ENCODE measurements at regions not wholly inside any gene's neighbourhood (a gene's known extent, or its start where the extent isn't known, plus 50 kb on each side); places are given as distances from the start of the nearest gene placed in this dataset.

DNA sequence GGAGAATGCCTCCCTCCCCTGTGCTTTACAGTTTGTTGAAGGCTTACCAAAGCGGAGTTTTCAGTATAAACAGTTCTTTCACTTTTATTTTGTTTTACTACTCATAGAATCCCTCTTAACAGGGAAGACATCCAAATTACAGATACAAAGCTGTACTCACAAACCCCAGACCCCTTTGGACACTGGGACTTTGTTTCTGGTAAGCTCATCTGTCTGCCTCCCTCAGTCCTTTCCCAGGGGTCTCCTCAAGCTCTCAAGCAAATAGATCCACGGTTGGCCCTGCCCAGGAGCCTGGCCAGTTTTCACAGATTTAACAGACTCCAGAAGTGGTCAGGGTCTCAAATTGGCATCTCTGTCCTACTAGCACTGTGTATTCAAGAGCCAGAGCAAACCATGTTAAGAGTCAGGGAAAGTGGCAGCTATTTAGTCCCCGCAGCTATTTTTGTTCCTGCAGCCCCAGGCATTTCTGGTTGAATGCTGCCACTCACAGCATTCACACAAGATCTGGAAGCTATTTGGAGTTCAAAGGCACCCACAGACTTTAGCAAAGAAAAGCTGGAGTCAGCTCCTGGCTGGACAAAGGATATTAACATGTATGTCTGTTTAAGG lies 54.2 kb downstream of the TMEM100 start:
- intact Hi-C loops (cut with DNase I, micrococcal nuclease): no loop called here
- Histone ChIP-seq H3K4me3 (ENCODE audit: low read length) (no peak overlapping the region), H3K27me3 (ENCODE audit: control insufficient read depth in 1 of 2, insufficient read depth in 2 of 2, low read length in 2 of 2) (peaks cover 2 to 8% of the 10 kb centered on the region in 2 experiments), H3K27ac (ENCODE audit: low read depth in 1 of 2, low read length in 2 of 2) (no peak overlapping the region), H3K4me1 (ENCODE audit: insufficient read depth, low read length) (no peaks in the 10 kb centered on the region), H3K9me3 (ENCODE audit: control insufficient read depth in 1 of 2, insufficient read depth in 1 of 2, low read length in 2 of 2) (no peaks in the 10 kb centered on the region), H3K36me3 (ENCODE audit: insufficient read depth, low read length) (no peaks in the 10 kb centered on the region)
- DNase-seq (no peak), ATAC-seq (ENCODE audit: poor library complexity) (no peak)
- Mint-ChIP-seq H3K4me3 (no peak overlapping the region), H3K27ac (no peak overlapping the region), H3K36me3 (ENCODE audit: low read depth) (no peaks in the 10 kb centered on the region), H3K27me3 (peaks cover 33% of the 10 kb centered on the region), H3K9me3 (no peaks in the 10 kb centered on the region), H3K4me1 (ENCODE audit: low read depth) (no peaks in the 10 kb centered on the region)
- POLR2A ChIA-PET: no interaction called here
- CTCF ChIA-PET: no interaction called here
- TF ChIP-seq, protein P1, sequence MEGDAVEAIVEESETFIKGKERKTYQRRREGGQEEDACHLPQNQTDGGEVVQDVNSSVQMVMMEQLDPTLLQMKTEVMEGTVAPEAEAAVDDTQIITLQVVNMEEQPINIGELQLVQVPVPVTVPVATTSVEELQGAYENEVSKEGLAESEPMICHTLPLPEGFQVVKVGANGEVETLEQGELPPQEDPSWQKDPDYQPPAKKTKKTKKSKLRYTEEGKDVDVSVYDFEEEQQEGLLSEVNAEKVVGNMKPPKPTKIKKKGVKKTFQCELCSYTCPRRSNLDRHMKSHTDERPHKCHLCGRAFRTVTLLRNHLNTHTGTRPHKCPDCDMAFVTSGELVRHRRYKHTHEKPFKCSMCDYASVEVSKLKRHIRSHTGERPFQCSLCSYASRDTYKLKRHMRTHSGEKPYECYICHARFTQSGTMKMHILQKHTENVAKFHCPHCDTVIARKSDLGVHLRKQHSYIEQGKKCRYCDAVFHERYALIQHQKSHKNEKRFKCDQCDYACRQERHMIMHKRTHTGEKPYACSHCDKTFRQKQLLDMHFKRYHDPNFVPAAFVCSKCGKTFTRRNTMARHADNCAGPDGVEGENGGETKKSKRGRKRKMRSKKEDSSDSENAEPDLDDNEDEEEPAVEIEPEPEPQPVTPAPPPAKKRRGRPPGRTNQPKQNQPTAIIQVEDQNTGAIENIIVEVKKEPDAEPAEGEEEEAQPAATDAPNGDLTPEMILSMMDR (IDR thresholded peaks at IDR 0.05): no peak

DNA sequence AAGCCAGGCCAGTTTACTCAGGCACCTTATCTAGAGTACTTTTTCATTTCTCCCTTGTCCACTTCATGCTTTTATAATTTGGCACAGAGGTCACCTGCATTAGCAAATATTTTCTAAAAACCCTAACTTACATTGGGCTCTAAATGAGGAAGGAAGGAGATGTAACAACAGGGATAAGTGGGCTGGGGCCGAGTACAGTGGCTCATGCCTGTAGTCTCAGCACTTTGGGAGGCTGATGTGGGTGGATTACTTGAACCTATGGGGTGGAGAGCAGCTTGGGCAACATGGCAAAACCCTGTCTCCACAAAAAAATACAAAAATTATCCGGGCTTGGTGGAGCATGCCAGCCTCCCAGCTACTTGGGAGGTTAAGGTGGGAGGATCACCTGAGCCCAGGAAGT lies 55.9 kb downstream of the TMEM100 start:
- H3K36me3 ChIP-seq (ENCODE audit: insufficient read depth, low read length): no peaks in the 10 kb centered on the region
- no peak overlapping the region for H3K4me3 Mint-ChIP-seq
- no peaks in the 10 kb centered on the region for H3K36me3 Mint-ChIP-seq (ENCODE audit: low read depth)
- no peak for DNase-seq
- POLR2A ChIA-PET: no interaction called here
- H3K27ac ChIP-seq (ENCODE audit: low read depth in 1 of 2, low read length in 2 of 2): no peak overlapping the region
- TF ChIP-seq, protein P1 (IDR thresholded peaks at IDR 0.05): no peak
- H3K27me3 Mint-ChIP-seq: peaks cover 36% of the 10 kb centered on the region
- H3K9me3 ChIP-seq (ENCODE audit: control insufficient read depth in 1 of 2, insufficient read depth in 1 of 2, low read length in 2 of 2): no peaks in the 10 kb centered on the region
- H3K27me3 ChIP-seq (ENCODE audit: control insufficient read depth in 1 of 2, insufficient read depth in 2 of 2, low read length in 2 of 2): peaks cover 5 to 8% of the 10 kb centered on the region in 2 experiments
- no peaks in the 10 kb centered on the region for H3K9me3 Mint-ChIP-seq
- CTCF ChIA-PET: no interaction called here
- H3K4me3 ChIP-seq (ENCODE audit: low read length): no peak overlapping the region
- intact Hi-C loops (cut with DNase I, micrococcal nuclease): no loop called here
- ATAC-seq (ENCODE audit: poor library complexity): no peak
- H3K4me1 ChIP-seq (ENCODE audit: insufficient read depth, low read length): no peaks in the 10 kb centered on the region
- no peaks in the 10 kb centered on the region for H3K4me1 Mint-ChIP-seq (ENCODE audit: low read depth)
- no peak overlapping the region for H3K27ac Mint-ChIP-seq

DNA sequence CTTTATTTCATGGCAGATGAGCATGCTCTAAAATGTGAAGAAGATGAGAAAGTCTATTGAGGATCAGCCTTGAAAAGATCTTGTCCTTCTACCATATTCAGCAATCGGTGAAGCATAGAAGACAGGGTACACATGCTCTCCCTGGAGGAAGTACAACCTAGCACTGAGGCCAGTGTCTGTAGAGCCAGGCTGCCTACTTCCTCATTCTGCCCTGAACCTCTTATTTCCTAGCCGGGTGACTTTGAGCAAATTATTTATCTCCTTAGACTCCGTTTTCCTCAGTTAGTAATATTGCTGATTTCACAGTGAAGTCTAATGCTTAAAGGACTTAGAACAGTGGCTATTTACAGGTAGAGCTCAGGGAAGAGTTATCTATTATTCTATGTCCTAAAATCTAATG lies 58.4 kb downstream of the TMEM100 start:
- H3K27me3 ChIP-seq (ENCODE audit: control insufficient read depth in 1 of 2, insufficient read depth in 2 of 2, low read length in 2 of 2): peaks cover 3 to 8% of the 10 kb centered on the region in 2 experiments
- POLR2A ChIA-PET: no interaction called here
- no peak overlapping the region for H3K4me3 Mint-ChIP-seq
- H3K27ac ChIP-seq (ENCODE audit: low read depth in 1 of 2, low read length in 2 of 2): no peak overlapping the region
- H3K4me3 ChIP-seq (ENCODE audit: low read length): no peak overlapping the region
- no peak overlapping the region for H3K27ac Mint-ChIP-seq
- H3K4me1 Mint-ChIP-seq (ENCODE audit: low read depth): no peaks in the 10 kb centered on the region
- H3K36me3 Mint-ChIP-seq (ENCODE audit: low read depth): no peaks in the 10 kb centered on the region
- CTCF ChIA-PET: interaction anchor here (0.6 kb wide), 1 partner anchor 108 kb away, joined by 3 read pairs; no protein-coding TSS in a partner anchor
- H3K27me3 Mint-ChIP-seq: peaks cover 34% of the 10 kb centered on the region
- no peaks in the 10 kb centered on the region for H3K9me3 Mint-ChIP-seq
- ATAC-seq (ENCODE audit: poor library complexity) (no peak), DNase-seq (peak in 2 of 14 experiments; percentile 17 to 23)
- intact Hi-C loops (cut with DNase I, micrococcal nuclease): no loop called here
- no peaks in the 10 kb centered on the region for H3K36me3 ChIP-seq (ENCODE audit: insufficient read depth, low read length)
- H3K4me1 ChIP-seq (ENCODE audit: insufficient read depth, low read length): no peaks in the 10 kb centered on the region
- no peaks in the 10 kb centered on the region for H3K9me3 ChIP-seq (ENCODE audit: control insufficient read depth in 1 of 2, insufficient read depth in 1 of 2, low read length in 2 of 2)
- TF ChIP-seq, protein P1 (IDR thresholded peaks at IDR 0.05): no peak
